OCI-LY3 (cell line): ENCODE measurements at regions not wholly inside any gene's neighbourhood (a gene's known extent, or its start where the extent isn't known, plus 50 kb on each side); places are given as distances from the start of the nearest gene placed in this dataset.

Experiments
- H2AFZ ChIP-seq: fragments of 200-600, 300-600 bp; shearing (Covaris generic); 2 replicates; pipeline ENCODE4 v1.6.0; 2014; ENCODE audit warnings: antibody characterized with exemption, low read depth, low read length
- H3K27ac ChIP-seq: fragments of 200-600, 300-600 bp; sonication (generic); 2 replicates; pipeline ENCODE4 v1.5.1; 2014; ENCODE audit warnings: mild to moderate bottlenecking, low read length, moderate library complexity, mixed read lengths
- H3K27me3 ChIP-seq: fragments of 200-600, 300-600 bp; sonication (generic); 2 replicates; pipeline ENCODE4 v1.6.1; 2014; ENCODE audit warnings: low read depth, low read length, mixed read lengths
- H3K36me3 ChIP-seq: fragments of 200-600, 300-600 bp; sonication (generic); replicated peaks from 2 replicates; pipeline ENCODE3; 2014; ENCODE audit warnings: low read depth, low read length, mixed read lengths
- H3K4me1 ChIP-seq: fragments of 300-600, 200-600 bp; sonication (generic); 2 replicates; pipeline ENCODE4 v1.6.1; 2014; ENCODE audit warnings: low read length, mixed read lengths
- H3K4me2 ChIP-seq: fragments of 200-600, 300-600 bp; sonication (generic); 2 replicates; pipeline ENCODE4 v1.6.1; 2014; ENCODE audit warnings: low read length, mixed read lengths
- H3K4me3 ChIP-seq: fragments of 300-600, 200-600 bp; sonication (generic); 2 replicates; pipeline ENCODE4 v1.5.1; 2014; ENCODE audit warnings: antibody characterized with exemption, mild to moderate bottlenecking, low read length, moderate library complexity
- H3K79me2 ChIP-seq: fragments of 300-600, 200-600 bp; shearing (Covaris generic); 2 replicates; pipeline ENCODE4 v1.6.1; 2014; ENCODE audit warnings: mild to moderate bottlenecking, low read length, mixed read lengths
- H3K9ac ChIP-seq: fragments of 300-600, 200-600 bp; shearing (Covaris generic); 2 replicates; pipeline ENCODE4 v1.6.0; 2014; ENCODE audit warnings: mild to moderate bottlenecking, low read length, moderate library complexity
- H3K9me3 ChIP-seq: fragments of 200-600, 300-600 bp; shearing (Covaris generic); 2 replicates; pipeline ENCODE4 v1.6.1; 2014; ENCODE audit warnings: low read length, mixed read lengths; ENCODE audit not compliant: insufficient read depth
- H4K20me1 ChIP-seq: fragments of 200-600, 300-600 bp; sonication (generic); 2 replicates; pipeline ENCODE4 v1.6.1; 2016; ENCODE audit warnings: low read length, mixed read lengths; ENCODE audit not compliant: insufficient read depth
- EZH2phosphoT487 ChIP-seq: fragments of 200-600 bp; shearing (Covaris generic); IDR thresholded peaks from 2 replicates; pipeline ENCODE4 v1.6.1; 2018; ENCODE audit warnings: antibody characterized with exemption, mixed run types, low read depth
- TF ChIP-seq, protein P1 (sequence below): fragments of 200-600, 300-600 bp; sonication (generic); IDR thresholded peaks from 2 replicates; pipeline ENCODE4 v1.5.1; 2014; ENCODE audit warnings: antibody characterized with exemption, low read length, low read depth

DNA sequence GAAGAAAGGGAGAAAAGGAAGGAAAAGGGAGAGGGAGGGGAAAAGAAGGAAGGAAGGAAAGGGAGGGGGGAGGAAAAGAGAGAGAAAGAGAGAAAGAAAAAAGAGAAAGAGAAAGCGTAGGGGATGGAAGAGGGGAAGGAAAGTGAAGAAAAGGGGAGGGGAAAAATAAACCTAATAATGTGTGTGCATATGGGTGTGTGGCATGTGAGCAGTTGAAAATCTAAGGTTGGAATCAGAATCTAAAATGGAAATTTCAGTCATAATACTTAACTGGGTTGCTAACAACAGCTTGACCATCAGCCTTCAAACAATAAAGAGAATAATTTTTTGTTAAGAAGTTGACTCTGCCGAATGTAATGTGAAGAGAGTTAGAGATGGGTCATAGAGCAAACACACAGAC lies 407.9 kb upstream of the SLC14A2 start:
- H3K4me1 ChIP-seq: peaks cover 11% of the 10 kb centered on the region
- H3K4me2 ChIP-seq: no peak overlapping the region
- no peaks in the 10 kb centered on the region for H4K20me1 ChIP-seq
- no peaks in the 10 kb centered on the region for H3K9me3 ChIP-seq
- no peaks in the 10 kb centered on the region for H3K79me2 ChIP-seq
- TF ChIP-seq EZH2phosphoT487: no peak
- TF ChIP-seq, protein P1, sequence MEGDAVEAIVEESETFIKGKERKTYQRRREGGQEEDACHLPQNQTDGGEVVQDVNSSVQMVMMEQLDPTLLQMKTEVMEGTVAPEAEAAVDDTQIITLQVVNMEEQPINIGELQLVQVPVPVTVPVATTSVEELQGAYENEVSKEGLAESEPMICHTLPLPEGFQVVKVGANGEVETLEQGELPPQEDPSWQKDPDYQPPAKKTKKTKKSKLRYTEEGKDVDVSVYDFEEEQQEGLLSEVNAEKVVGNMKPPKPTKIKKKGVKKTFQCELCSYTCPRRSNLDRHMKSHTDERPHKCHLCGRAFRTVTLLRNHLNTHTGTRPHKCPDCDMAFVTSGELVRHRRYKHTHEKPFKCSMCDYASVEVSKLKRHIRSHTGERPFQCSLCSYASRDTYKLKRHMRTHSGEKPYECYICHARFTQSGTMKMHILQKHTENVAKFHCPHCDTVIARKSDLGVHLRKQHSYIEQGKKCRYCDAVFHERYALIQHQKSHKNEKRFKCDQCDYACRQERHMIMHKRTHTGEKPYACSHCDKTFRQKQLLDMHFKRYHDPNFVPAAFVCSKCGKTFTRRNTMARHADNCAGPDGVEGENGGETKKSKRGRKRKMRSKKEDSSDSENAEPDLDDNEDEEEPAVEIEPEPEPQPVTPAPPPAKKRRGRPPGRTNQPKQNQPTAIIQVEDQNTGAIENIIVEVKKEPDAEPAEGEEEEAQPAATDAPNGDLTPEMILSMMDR: no peak
- no peaks in the 10 kb centered on the region for H3K36me3 ChIP-seq
- no peak overlapping the region for H3K4me3 ChIP-seq
- H3K9ac ChIP-seq: no peak overlapping the region
- H3K27me3 ChIP-seq: no peaks in the 10 kb centered on the region
- H3K27ac ChIP-seq: no peak overlapping the region
- no peak overlapping the region for H2AFZ ChIP-seq

DNA sequence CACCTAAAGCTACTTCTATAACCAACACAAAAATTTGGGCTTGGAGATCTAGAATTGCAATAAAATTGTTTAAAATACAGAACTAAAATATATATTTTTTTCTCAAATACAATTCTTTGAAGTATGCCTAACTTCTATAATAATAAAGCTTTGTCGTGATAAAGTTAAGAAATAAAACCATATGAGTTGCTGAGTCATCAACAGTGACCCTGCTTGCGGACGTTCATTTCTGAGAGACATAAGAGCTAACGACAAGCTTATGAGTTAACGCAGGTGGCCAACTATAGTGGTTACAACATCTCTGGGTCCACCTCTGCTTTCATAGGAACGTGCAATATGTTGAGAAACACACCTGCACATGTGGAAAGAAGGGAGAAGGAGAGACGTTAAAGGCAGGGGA lies 407.1 kb upstream of the SLC14A2 start:
- no peaks in the 10 kb centered on the region for H3K79me2 ChIP-seq
- no peak overlapping the region for H3K4me3 ChIP-seq
- H4K20me1 ChIP-seq: no peaks in the 10 kb centered on the region
- H3K4me1 ChIP-seq: peaks cover 15% of the 10 kb centered on the region
- H3K36me3 ChIP-seq: no peaks in the 10 kb centered on the region
- H3K27ac ChIP-seq: no peak overlapping the region
- no peaks in the 10 kb centered on the region for H3K27me3 ChIP-seq
- H3K9ac ChIP-seq: no peak overlapping the region
- H2AFZ ChIP-seq: no peak overlapping the region
- no peaks in the 10 kb centered on the region for H3K9me3 ChIP-seq
- no peak for TF ChIP-seq EZH2phosphoT487
- TF ChIP-seq, protein P1: no peak
- H3K4me2 ChIP-seq: no peak overlapping the region

DNA sequence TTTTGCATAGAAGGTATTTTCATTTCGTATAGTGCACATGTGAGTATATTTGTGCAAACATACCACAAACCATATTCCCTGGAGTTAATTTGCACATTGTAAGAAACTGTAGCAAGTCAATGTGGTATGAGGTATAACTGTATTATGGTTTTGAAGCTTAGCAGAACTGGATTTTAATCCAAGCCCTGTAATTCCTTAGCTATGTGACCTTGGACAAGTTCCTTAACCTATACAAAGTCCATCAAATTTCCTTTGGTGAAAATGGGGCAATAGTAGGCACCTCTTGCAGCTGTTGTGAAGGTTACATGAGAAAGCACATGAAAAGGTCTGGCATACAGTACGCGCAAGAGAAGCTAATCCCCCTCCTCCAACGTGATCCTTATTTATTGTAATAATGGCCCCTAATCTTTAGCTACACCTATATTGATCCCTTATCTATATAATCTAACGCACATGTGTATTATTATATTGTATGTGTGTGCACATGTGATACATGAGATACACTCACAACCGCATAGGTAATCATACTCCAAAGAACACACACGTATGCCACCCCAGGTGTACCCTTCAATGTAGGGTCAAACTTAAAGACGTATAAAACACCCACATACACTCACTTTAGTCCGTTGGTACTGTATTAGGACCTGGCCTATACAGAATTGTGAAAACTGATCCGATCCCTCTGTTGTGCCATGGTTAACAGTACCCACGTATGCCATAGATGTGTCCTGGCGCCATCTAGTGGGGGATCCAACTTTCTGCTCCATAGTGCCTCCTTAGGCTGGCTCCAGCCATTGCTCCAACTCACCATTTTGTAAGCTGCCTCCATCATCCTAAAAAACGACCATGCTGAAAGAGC lies 402.9 kb upstream of the SLC14A2 start:
- H2AFZ ChIP-seq: peak overlapping the region; percentile 63
- H3K27ac ChIP-seq: no peak overlapping the region
- no peaks in the 10 kb centered on the region for H4K20me1 ChIP-seq
- H3K27me3 ChIP-seq: no peaks in the 10 kb centered on the region
- H3K36me3 ChIP-seq: no peaks in the 10 kb centered on the region
- H3K4me1 ChIP-seq: peaks cover 20% of the 10 kb centered on the region
- H3K79me2 ChIP-seq: no peaks in the 10 kb centered on the region
- H3K9me3 ChIP-seq: no peaks in the 10 kb centered on the region
- TF ChIP-seq EZH2phosphoT487: no peak
- TF ChIP-seq, protein P1: peak; percentile 100
- peak overlapping the region; percentile 31 for H3K4me2 ChIP-seq
- no peak overlapping the region for H3K9ac ChIP-seq
- H3K4me3 ChIP-seq: no peak overlapping the region

DNA sequence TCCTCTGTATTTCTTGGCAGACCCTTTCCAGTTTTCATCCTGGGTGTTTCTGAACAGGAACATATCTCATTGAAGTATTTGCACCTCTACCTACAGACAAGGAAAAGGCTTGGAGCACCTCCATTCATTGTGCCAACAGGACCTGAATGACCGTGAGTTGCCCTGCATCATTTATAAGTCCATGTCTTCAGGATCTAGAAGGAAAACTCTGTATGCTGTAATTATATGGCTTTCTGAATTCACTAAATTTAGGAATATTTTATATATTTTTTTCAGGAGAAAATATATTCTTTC lies 402.3 kb upstream of the SLC14A2 start:
- Histone ChIP-seq H3K36me3 (no peaks in the 10 kb centered on the region), H3K9ac (no peak overlapping the region), H3K79me2 (no peaks in the 10 kb centered on the region), H3K4me2 (peak overlapping the region; percentile 28), H3K9me3 (no peaks in the 10 kb centered on the region), H3K4me1 (peaks cover 14% of the 10 kb centered on the region), H2AFZ (peak overlapping the region; percentile 63), H4K20me1 (no peaks in the 10 kb centered on the region), H3K27me3 (no peaks in the 10 kb centered on the region), H3K4me3 (no peak overlapping the region), H3K27ac (no peak overlapping the region)
- TF ChIP-seq, protein P1: no peak; the same call in 1 of the 2 replicates
- TF ChIP-seq EZH2phosphoT487: no peak
